IMR-90 (cell line): ENCODE measurements at regions not wholly inside any gene's neighbourhood (a gene's known extent, or its start where the extent isn't known, plus 50 kb on each side); places are given as distances from the start of the nearest gene placed in this dataset.

Source experiments
- POLR2A ChIP-seq: IDR thresholded peaks from 2 replicates; pipeline ENCODE4 v1.6.1; 2012; ENCODE audit warnings: mild to moderate bottlenecking, low read depth, low read length
- RAD21 ChIP-seq: IDR thresholded peaks from 2 replicates; pipeline ENCODE4 v1.6.1; 2012; ENCODE audit warnings: low read length, improper control_type of control experiment
- TF ChIP-seq, protein P1 (sequence below): conservative IDR thresholded peaks from 2 replicates; pipeline ENCODE4 v1.5.1; 2012; ENCODE audit warnings: mild to moderate bottlenecking, low read depth, low read length, improper control_type of control experiment

DNA sequence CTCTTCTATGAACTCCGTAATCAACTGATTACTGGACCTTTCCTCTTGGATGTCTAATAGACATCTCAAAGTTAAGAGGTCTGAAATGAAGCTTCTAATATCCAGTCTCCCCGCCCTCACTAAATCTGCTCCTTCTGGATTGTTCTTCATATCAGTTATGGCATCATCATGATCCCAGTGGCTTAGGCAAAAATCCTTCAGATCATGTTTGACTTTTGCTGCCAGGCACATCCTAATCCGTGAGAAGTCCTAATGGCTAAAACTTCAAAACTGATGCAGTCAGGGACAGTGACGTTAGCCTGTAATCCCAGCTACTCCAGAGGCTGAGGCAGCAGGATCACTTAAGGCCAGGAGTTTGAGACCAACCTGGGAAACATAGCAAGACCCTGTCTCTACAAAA, 55.1 kb upstream of the GUCY1A1 start:
- TF ChIP-seq, protein P1, sequence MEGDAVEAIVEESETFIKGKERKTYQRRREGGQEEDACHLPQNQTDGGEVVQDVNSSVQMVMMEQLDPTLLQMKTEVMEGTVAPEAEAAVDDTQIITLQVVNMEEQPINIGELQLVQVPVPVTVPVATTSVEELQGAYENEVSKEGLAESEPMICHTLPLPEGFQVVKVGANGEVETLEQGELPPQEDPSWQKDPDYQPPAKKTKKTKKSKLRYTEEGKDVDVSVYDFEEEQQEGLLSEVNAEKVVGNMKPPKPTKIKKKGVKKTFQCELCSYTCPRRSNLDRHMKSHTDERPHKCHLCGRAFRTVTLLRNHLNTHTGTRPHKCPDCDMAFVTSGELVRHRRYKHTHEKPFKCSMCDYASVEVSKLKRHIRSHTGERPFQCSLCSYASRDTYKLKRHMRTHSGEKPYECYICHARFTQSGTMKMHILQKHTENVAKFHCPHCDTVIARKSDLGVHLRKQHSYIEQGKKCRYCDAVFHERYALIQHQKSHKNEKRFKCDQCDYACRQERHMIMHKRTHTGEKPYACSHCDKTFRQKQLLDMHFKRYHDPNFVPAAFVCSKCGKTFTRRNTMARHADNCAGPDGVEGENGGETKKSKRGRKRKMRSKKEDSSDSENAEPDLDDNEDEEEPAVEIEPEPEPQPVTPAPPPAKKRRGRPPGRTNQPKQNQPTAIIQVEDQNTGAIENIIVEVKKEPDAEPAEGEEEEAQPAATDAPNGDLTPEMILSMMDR: no peak
- TF ChIP-seq POLR2A (no peak), RAD21 (no peak)
